ENCODE measurements at regions not wholly inside any gene's neighbourhood (a gene's known extent, or its start where the extent isn't known, plus 50 kb on each side); places are given as distances from the start of the nearest gene placed in this dataset.

DNA sequence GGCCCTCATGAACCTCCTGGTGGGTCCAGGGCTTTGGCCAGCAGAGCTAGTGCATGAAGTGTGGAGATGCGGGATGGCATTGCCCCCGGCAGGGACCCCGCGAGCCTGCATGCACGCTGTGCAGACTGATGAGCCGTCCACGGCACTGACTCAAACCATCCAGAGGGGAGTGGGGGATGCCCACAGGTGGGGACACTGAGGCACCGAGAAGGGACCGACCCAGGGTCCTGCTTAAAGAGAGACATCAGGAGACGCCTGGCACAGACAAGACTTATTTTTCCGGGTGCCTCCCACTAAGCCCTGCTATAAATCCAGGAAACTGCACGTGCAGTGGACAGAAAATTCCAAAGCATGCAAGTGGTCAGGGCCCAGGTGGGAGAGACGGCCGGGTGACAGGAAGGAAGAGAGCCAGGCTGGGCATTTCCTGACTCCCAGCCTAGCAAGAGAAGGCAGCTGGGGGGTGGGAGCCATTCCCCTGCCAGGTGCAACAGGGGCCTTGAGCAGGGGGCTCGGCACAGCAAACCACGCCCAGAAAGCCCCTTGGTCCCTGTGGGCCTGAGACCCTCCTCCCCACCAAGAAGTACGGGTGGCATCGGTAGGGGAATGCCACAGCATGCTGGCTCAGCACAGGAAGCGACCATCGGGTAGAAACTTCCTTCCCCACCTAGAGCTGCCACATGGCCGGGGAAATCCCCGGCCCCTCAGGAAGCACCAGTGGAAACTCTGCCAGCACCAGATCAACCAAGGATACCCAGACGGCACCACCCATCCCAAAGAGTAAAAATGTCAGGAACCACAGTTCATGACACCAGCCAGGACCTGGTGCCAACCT lies 91.5 kb downstream of the FOXL3 start:
- BruUV-seq (replicated peaks), result no TSS peak
- TF ChIP-seq EZH2 (IDR thresholded peaks at IDR 0.05; ENCODE audit: borderline replicate concordance, low read depth, low read length, severe bottlenecking), result no peak
- TF ChIP-seq JUN (IDR thresholded peaks at IDR 0.05; ENCODE audit: borderline replicate concordance, insufficient read depth, insufficient read length, low read depth), result no peak
- no peak for TF ChIP-seq FOS (IDR thresholded peaks at IDR 0.05; ENCODE audit: borderline replicate concordance, insufficient read depth, low read length)
- TF ChIP-seq POLR2AphosphoS5 (IDR thresholded peaks at IDR 0.05; ENCODE audit: insufficient read depth, low read depth, low read length), result no peak
- no peak for TF ChIP-seq MYC (IDR thresholded peaks at IDR 0.05; ENCODE audit: low read depth, low read length)
- TF ChIP-seq GATA2 (IDR thresholded peaks at IDR 0.05; ENCODE audit: insufficient read depth, insufficient read length, low read depth, low read length), result no peak
- TF ChIP-seq, protein P1, sequence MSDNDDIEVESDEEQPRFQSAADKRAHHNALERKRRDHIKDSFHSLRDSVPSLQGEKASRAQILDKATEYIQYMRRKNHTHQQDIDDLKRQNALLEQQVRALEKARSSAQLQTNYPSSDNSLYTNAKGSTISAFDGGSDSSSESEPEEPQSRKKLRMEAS (IDR thresholded peaks at IDR 0.05; ENCODE audit: insufficient read depth, insufficient read length), result no peak
- TF ChIP-seq, protein P2, sequence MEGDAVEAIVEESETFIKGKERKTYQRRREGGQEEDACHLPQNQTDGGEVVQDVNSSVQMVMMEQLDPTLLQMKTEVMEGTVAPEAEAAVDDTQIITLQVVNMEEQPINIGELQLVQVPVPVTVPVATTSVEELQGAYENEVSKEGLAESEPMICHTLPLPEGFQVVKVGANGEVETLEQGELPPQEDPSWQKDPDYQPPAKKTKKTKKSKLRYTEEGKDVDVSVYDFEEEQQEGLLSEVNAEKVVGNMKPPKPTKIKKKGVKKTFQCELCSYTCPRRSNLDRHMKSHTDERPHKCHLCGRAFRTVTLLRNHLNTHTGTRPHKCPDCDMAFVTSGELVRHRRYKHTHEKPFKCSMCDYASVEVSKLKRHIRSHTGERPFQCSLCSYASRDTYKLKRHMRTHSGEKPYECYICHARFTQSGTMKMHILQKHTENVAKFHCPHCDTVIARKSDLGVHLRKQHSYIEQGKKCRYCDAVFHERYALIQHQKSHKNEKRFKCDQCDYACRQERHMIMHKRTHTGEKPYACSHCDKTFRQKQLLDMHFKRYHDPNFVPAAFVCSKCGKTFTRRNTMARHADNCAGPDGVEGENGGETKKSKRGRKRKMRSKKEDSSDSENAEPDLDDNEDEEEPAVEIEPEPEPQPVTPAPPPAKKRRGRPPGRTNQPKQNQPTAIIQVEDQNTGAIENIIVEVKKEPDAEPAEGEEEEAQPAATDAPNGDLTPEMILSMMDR (IDR thresholded peaks at IDR 0.05; ENCODE audit: extremely low read depth in 1 of 2, insufficient read depth in 1 of 2, low read depth in 1 of 2, low read length in 2 of 2), result no peak
- no peak for TF ChIP-seq POLR2A (IDR thresholded peaks at IDR 0.05; ENCODE audit: low read depth, low read length)
- H3K4me1 ChIP-seq (ENCODE audit: control insufficient read depth, extremely low read depth, insufficient read depth, low read length), result peaks cover 20% of the 10 kb centered on the region
- H3K9ac ChIP-seq (replicated peaks; ENCODE audit: extremely low read depth, insufficient read depth, low read length), result no peak overlapping the region
- H3K4me2 ChIP-seq (ENCODE audit: insufficient read depth, low read length), result no peak overlapping the region
- no peaks in the 10 kb centered on the region for H3K9me1 ChIP-seq (replicated peaks; ENCODE audit: control insufficient read depth, extremely low read depth, insufficient read depth, low read length)
- H3K27me3 ChIP-seq (ENCODE audit: control insufficient read depth in 2 of 2, insufficient read depth in 2 of 2, low read length in 2 of 2), result peaks cover 0 to 17% of the 10 kb centered on the region in 2 experiments
- H4K20me1 ChIP-seq (replicated peaks; ENCODE audit: control insufficient read depth, extremely low read depth, insufficient read depth, low read length), result no peaks in the 10 kb centered on the region
- H3K27ac ChIP-seq (ENCODE audit: insufficient read depth, low read depth, low read length), result no peak overlapping the region
- no peak for DNase-seq (ENCODE audit: low read depth, low spot score)
- FAIRE-seq, result peak; percentile 26
- dilution Hi-C loops (cut with MboI; ENCODE audit: extremely low pct_ligation_motif_present, low sequenced_read_pairs), result no loop called here
- no peak overlapping the region for H2AFZ ChIP-seq (ENCODE audit: low read depth, low read length)
- no peaks in the 10 kb centered on the region for H3K9me3 ChIP-seq (replicated peaks; ENCODE audit: control insufficient read depth, insufficient read depth, low read length)
- ChIA-PET POLR2A (no interaction called here), CTCF (interaction anchor here (0.7 to 1.3 kb wide), 2 partner anchors 48 to 49 kb away, joined by 3 to 4 read pairs; no protein-coding TSS in a partner anchor)
- H3K79me2 ChIP-seq (ENCODE audit: control insufficient read depth, insufficient read depth, low read length), result no peaks in the 10 kb centered on the region
- intact Hi-C loops (cut with micrococcal nuclease), result no loop called here
- no peaks in the 10 kb centered on the region for H3K36me3 ChIP-seq (ENCODE audit: control insufficient read depth in 2 of 2, extremely low read depth in 1 of 2, insufficient read depth in 2 of 2, low read length in 2 of 2)
- H3K4me3 ChIP-seq (replicated peaks in 1 of 3; ENCODE audit: insufficient read depth in 1 of 3, low read depth in 1 of 3, low read length in 3 of 3), result no peak overlapping the region

Measured in endothelial cell of umbilical vein (primary cell).